ENCODE measurements at regions not wholly inside any gene's neighbourhood (a gene's known extent, or its start where the extent isn't known, plus 50 kb on each side); places are given as distances from the start of the nearest gene placed in this dataset.

- H3K9me3 ChIP-seq (ENCODE audit: low read depth, low read length, poor library complexity, severe bottlenecking) = no peaks in the 10 kb centered on the region
- H3K27ac ChIP-seq (ENCODE audit: low read depth, low read length, poor library complexity, severe bottlenecking) = no peak overlapping the region
- ChIA-PET CTCF (no interaction called here), POLR2A (ENCODE audit: low non-redundant PET) (no interaction called here)
- intact Hi-C loops (cut with micrococcal nuclease; ENCODE audit: unreplicated experiment) = no loop called here
- DNase-seq (ENCODE audit: low spot score) = no peak
- H3K27me3 ChIP-seq (replicated peaks; ENCODE audit: insufficient read depth, low read depth, low read length, poor library complexity) = no peaks in the 10 kb centered on the region
- H3K4me3 ChIP-seq (ENCODE audit: low read depth, low read length, poor library complexity, severe bottlenecking) = no peak overlapping the region
- no TSS peak for BruUV-seq (replicated peaks)
- H3K36me3 ChIP-seq (ENCODE audit: insufficient read depth, low read length, poor library complexity, severe bottlenecking) = no peaks in the 10 kb centered on the region
- no peak for TF ChIP-seq EZH2 (IDR thresholded peaks at IDR 0.05; ENCODE audit: borderline replicate concordance, low read depth, low read length, poor library complexity, severe bottlenecking)
- TF ChIP-seq CTCF (conservative IDR thresholded peaks at IDR 0.05; ENCODE audit: low read depth, low read length) = no peak
- H3K4me1 ChIP-seq (ENCODE audit: insufficient read depth, low read length, poor library complexity, severe bottlenecking) = no peaks in the 10 kb centered on the region
These were observed 1879.4 kb upstream of the TENM3 start for GRCh38 chr4:180363815-180364214.

- no peaks in the 10 kb centered on the region for H3K9me3 ChIP-seq (ENCODE audit: low read depth, low read length, poor library complexity, severe bottlenecking)
- H3K27me3 ChIP-seq (replicated peaks; ENCODE audit: insufficient read depth, low read depth, low read length, poor library complexity) = no peaks in the 10 kb centered on the region
- ChIA-PET CTCF (no interaction called here), POLR2A (ENCODE audit: low non-redundant PET) (no interaction called here)
- intact Hi-C loops (cut with micrococcal nuclease; ENCODE audit: unreplicated experiment) = no loop called here
- no peak for DNase-seq (ENCODE audit: low spot score)
- BruUV-seq (replicated peaks) = no TSS peak
- no peaks in the 10 kb centered on the region for H3K36me3 ChIP-seq (ENCODE audit: insufficient read depth, low read length, poor library complexity, severe bottlenecking)
- H3K4me3 ChIP-seq (ENCODE audit: low read depth, low read length, poor library complexity, severe bottlenecking) = no peak overlapping the region
- TF ChIP-seq EZH2 (IDR thresholded peaks at IDR 0.05; ENCODE audit: borderline replicate concordance, low read depth, low read length, poor library complexity, severe bottlenecking) = no peak
- TF ChIP-seq CTCF (conservative IDR thresholded peaks at IDR 0.05; ENCODE audit: low read depth, low read length) = no peak
- H3K4me1 ChIP-seq (ENCODE audit: insufficient read depth, low read length, poor library complexity, severe bottlenecking) = no peaks in the 10 kb centered on the region
- H3K27ac ChIP-seq (ENCODE audit: low read depth, low read length, poor library complexity, severe bottlenecking) = no peak overlapping the region
These were observed 1870.5 kb upstream of the TENM3 start for GRCh38 chr4:180372691-180373090.

GRCh38 chr4:180377741-180378140 is 1865.5 kb upstream of the TENM3 start:
- BruUV-seq (replicated peaks) = no TSS peak
- intact Hi-C loops (cut with micrococcal nuclease; ENCODE audit: unreplicated experiment) = no loop called here
- Histone ChIP-seq H3K27me3 (replicated peaks; ENCODE audit: insufficient read depth, low read depth, low read length, poor library complexity) (no peaks in the 10 kb centered on the region), H3K9me3 (ENCODE audit: low read depth, low read length, poor library complexity, severe bottlenecking) (no peaks in the 10 kb centered on the region), H3K4me1 (ENCODE audit: insufficient read depth, low read length, poor library complexity, severe bottlenecking) (no peaks in the 10 kb centered on the region), H3K36me3 (ENCODE audit: insufficient read depth, low read length, poor library complexity, severe bottlenecking) (no peaks in the 10 kb centered on the region), H3K27ac (ENCODE audit: low read depth, low read length, poor library complexity, severe bottlenecking) (no peak overlapping the region), H3K4me3 (ENCODE audit: low read depth, low read length, poor library complexity, severe bottlenecking) (no peak overlapping the region)
- CTCF ChIA-PET = no interaction called here
- TF ChIP-seq EZH2 (IDR thresholded peaks at IDR 0.05; ENCODE audit: borderline replicate concordance, low read depth, low read length, poor library complexity, severe bottlenecking) (no peak), CTCF (conservative IDR thresholded peaks at IDR 0.05; ENCODE audit: low read depth, low read length) (no peak)
- POLR2A ChIA-PET (ENCODE audit: low non-redundant PET) = no interaction called here
- no peak for DNase-seq (ENCODE audit: low spot score)
